ENCODE measurements at regions not wholly inside any gene's neighbourhood (a gene's known extent, or its start where the extent isn't known, plus 50 kb on each side); places are given as distances from the start of the nearest gene placed in this dataset.
"Not testable (repeated sequence)": the region's sequence is repeated elsewhere in the genome, so short reads cannot be mapped to it uniquely, and the experiment has no call there.

DNA sequence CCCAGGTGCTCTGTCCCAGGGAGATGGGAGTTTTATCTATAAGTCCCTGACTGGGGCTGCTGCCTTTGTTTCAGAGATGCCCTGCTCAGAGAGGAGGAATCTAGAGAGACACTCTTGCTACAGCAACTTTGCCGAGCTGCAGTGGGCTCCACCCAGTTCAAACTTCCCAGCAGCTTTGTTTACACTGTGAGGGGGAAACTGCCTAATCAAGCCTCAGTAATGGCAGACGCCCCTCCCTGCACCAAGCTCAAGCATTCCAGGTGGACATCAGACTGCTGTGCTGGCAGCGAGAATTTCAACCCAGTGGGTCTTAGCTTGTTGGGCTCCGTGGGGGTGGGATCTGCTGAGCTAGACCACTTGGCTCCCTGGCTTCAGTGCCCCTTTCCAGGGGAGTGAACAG lies 50.2 kb upstream of the RASA1 start:
- FAIRE-seq, result not testable (repeated sequence)
